NB4 (cell line): ENCODE measurements at regions not wholly inside any gene's neighbourhood (a gene's known extent, or its start where the extent isn't known, plus 50 kb on each side); places are given as distances from the start of the nearest gene placed in this dataset.

Experiments used
- DNase-seq: peaks from one replicate; pipeline ENCODE4 v3.0.0; 2010; ENCODE audit warnings: low read depth
- H3K4me3 ChIP-seq: one replicate; pipeline ENCODE4 v1.5.1; 2011; ENCODE audit warnings: mild to moderate bottlenecking, low read depth, low read length, moderate library complexity
- MYC ChIP-seq: IDR thresholded peaks from 2 replicates; pipeline ENCODE4 v1.6.1; 2011; ENCODE audit warnings: low read depth, low read length
- POLR2A ChIP-seq: IDR thresholded peaks from 2 replicates; pipeline ENCODE4 v1.6.1; 2011; ENCODE audit warnings: mild to moderate bottlenecking; ENCODE audit not compliant: insufficient read length; ENCODE audit errors: extremely low read depth
- TF ChIP-seq, protein P1 (sequence below): IDR thresholded peaks from one replicate; pipeline ENCODE4 v1.5.1; 2012; ENCODE audit warnings: low read depth, low read length
- TF ChIP-seq, protein P2 (sequence below): IDR thresholded peaks from 2 replicates; pipeline ENCODE4 v1.6.1; 2011; ENCODE audit warnings: low read depth, low read length

DNA sequence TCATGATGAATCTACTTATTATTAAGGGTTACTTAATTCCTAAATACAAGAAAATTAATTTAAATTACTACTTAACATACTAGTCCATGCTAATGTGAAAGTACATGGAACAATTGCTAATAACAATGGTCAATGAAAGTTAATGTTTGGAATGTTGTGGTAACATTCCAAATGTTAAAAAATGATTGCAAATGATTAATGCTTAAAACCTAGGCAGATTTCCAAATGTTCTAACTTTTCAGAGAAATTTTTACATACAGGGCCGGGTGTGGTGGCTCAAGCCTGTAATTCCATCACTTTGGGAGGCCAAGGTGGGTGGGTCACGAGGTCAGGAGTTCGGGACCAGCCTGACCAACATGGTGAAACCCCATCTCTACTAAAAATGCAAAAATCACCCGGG, 1851.3 kb upstream of the PCDH7 start:
- TF ChIP-seq, protein P1, sequence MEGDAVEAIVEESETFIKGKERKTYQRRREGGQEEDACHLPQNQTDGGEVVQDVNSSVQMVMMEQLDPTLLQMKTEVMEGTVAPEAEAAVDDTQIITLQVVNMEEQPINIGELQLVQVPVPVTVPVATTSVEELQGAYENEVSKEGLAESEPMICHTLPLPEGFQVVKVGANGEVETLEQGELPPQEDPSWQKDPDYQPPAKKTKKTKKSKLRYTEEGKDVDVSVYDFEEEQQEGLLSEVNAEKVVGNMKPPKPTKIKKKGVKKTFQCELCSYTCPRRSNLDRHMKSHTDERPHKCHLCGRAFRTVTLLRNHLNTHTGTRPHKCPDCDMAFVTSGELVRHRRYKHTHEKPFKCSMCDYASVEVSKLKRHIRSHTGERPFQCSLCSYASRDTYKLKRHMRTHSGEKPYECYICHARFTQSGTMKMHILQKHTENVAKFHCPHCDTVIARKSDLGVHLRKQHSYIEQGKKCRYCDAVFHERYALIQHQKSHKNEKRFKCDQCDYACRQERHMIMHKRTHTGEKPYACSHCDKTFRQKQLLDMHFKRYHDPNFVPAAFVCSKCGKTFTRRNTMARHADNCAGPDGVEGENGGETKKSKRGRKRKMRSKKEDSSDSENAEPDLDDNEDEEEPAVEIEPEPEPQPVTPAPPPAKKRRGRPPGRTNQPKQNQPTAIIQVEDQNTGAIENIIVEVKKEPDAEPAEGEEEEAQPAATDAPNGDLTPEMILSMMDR: no peak
- TF ChIP-seq POLR2A: no peak
- TF ChIP-seq MYC: no peak
- TF ChIP-seq, protein P2, sequence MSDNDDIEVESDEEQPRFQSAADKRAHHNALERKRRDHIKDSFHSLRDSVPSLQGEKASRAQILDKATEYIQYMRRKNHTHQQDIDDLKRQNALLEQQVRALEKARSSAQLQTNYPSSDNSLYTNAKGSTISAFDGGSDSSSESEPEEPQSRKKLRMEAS: no peak
- DNase-seq: no peak
- no peak overlapping the region for H3K4me3 ChIP-seq

DNA sequence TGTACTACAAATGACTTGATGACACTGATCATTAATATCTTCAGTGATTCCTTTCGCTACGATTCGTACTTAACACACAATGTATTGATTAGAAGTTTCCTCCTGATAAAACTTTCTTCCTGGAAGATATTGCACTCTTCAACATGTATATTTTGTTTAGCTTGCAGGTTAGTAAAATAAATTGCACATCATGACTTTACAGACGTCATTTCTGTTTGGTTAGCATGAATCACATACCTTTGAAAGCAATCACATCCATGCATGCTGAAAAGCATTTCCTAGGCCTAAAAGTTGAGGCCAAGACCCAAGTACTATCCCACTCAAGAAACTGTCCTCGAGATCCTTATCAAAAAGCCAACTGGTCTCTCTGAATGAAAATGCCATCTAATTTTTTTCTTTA, 1841.0 kb upstream of the PCDH7 start:
- no peak for DNase-seq
- no peak overlapping the region for H3K4me3 ChIP-seq
- TF ChIP-seq POLR2A (no peak), MYC (no peak)
- TF ChIP-seq, protein P1: no peak
- TF ChIP-seq, protein P2: no peak

DNA sequence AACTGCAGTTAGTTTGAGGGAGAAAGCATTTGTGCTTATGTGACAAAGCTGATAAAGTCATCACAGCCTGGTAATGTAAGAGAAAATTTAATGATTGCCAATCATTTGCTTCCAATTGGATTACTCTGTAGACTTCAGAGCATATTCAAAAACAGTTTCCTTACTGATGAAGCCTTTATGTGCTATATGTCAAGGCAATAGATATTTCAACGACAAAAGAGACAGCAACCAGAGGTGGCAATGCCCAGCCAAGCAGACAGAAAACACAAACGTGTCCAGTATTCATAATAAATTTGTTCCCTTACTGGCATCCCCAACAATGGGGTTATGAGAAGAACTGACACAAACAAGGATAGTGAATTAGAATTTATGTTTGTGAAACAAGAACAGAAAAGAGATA, 1840.3 kb upstream of the PCDH7 start:
- no peak overlapping the region for H3K4me3 ChIP-seq
- TF ChIP-seq, protein P1: no peak
- TF ChIP-seq POLR2A (no peak), MYC (no peak)
- TF ChIP-seq, protein P2: no peak
- DNase-seq: no peak

DNA sequence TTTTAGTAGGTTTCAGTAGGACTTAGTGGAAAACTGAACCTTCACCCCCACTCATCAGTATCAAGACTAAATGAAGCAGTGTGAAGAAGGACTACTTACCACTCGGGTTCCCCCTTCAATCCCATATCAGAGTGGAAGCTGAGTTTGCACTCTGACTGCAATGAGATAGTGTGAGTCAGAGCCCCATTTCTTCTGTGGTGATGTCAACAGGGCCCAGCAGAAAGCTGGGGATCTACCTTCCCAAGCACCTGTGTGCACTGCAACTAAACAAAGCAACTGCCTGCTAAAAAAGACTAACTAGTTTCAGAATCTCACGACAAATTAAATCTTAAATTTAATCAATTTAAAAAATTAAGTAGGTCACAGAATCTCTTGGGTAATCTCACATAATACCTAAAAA, 1837.0 kb upstream of the PCDH7 start:
- H3K4me3 ChIP-seq: no peak overlapping the region
- no peak for DNase-seq
- TF ChIP-seq, protein P1: no peak
- TF ChIP-seq, protein P2: no peak
- TF ChIP-seq MYC (no peak), POLR2A (no peak)

DNA sequence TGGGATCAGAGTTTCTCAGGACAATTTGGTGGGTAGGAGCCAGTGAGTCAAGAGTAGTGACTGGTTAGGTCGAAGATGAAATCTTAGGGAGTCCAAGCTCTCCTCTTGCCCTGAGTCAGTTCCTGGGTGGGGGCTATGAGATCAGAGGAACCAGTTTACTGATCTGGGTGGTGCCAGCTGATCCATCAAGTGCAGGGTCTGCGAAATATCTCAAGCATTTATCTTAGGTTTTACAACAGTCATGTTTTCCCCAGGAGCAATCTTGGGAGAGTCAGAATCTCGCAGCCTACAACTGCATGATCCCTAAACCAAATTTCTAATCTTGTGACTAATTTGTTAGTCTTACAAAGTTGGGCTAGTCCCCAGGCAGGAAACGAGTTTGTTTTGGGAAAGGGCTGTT, 1833.2 kb upstream of the PCDH7 start:
- TF ChIP-seq, protein P1: no peak
- TF ChIP-seq POLR2A (no peak), MYC (no peak)
- TF ChIP-seq, protein P2: no peak
- DNase-seq: no peak
- no peak overlapping the region for H3K4me3 ChIP-seq
